HG03045 (cell line): ENCODE measurements at regions not wholly inside any gene's neighbourhood (a gene's known extent, or its start where the extent isn't known, plus 50 kb on each side); places are given as distances from the start of the nearest gene placed in this dataset.
"Not testable (repeated sequence)": the region's sequence is repeated elsewhere in the genome, so short reads cannot be mapped to it uniquely, and the experiment has no call there.

Source experiments
- ATAC-seq: cut with Tn5 transposase; IDR thresholded peaks from one replicate; pipeline ENCODE4 v1.9.1; 2021; ENCODE audit warnings: mild to moderate bottlenecking, moderate library complexity; ENCODE audit not compliant: unreplicated experiment

DNA sequence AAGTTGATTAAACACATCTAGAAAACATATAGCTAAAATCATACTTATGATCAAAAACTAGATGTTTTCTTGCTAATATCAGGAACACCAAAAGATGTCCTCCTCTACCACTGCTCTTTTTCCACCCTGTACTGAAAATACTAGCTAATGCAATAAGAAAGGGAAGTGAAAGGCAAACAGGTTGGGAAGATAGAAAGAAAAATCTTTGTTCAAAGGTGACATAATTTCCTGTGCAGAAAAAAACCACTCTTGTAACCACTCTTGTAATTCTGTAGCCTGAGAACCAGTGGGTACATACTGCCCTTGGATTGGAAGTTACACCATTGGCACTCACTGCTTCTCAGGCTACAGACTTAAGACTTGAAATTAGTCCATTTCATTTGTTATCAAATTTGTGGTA, 258.9 kb upstream of the TGIF2LY start:
- ATAC-seq: not testable (repeated sequence)

DNA sequence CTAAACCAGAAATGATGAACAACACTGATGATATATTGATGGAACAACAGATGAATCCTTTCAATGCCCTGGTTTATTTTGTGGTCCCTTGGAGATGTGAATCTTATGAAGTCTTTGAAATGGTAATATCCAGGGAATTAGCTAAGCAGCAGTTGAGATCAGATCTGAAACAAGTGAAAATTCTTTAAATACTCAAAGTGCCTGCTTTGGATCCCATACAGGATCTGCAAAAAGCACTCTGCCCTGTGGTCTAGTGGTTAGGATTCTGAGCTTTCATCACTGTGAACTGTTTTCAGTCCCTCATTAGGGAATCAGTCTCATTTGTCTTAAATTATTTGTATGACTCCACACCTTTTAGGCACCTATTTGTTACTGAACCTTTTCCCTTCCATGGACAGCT, 211.3 kb upstream of the TGIF2LY start:
- not testable (repeated sequence) for ATAC-seq

DNA sequence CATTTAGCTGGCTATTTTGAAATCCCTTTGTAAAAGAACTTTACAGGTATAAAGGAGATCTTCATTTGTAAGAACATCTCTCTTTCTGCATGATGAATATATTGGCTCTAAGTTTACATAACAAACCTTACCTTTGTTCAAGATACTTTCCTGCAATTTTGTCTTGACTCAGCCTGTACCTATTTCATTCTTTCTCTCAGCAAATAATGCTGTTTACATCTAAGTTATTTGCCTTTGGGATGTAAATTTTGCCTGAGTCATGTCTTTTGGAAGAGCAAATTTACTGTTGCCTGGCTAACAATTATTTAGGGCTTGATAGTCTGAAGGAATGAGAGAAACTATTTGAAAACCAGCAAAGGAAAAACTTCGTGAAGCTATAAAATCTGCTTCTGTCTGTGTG, 210.4 kb upstream of the TGIF2LY start:
- ATAC-seq: not testable (repeated sequence)

DNA sequence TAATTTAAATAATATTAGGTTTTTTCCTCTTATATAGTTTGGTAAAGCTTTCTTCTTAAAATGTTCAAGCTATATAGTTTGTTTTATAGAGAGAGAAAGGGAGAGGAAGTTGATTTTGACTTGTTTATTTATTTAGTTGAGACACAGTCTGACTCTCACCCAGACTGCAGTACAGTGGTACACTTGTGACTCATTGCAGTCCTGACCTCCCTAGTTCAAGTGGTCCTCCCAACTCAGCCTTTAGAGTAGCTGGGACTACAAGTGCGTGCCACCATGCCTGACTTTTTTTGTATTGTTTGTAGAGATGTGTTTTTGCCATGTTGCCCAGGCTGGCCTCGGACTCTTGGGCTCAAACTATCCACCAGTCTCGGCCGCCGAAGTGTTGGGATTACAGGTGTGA, 187.4 kb upstream of the TGIF2LY start:
- ATAC-seq: not testable (repeated sequence)

DNA sequence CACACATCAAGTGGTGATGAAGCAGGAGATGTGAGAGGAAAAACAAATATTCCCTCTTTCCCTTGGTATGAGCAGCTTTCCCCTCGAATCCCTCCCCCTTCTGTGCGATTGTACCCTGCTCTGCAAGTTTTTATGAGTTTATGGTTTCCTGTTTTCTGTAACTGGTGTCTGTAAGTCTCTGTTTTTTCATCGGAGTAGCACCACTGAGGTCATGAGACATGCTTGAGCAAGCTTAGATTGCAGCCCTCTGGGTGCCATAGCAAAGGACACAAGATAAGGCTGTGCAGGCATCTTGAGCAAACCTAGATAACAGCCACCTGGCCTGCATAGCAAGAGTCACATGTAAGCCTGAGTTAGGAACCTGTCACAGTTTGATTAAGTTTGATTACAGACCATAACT, 174.6 kb upstream of the TGIF2LY start:
- not testable (repeated sequence) for ATAC-seq

DNA sequence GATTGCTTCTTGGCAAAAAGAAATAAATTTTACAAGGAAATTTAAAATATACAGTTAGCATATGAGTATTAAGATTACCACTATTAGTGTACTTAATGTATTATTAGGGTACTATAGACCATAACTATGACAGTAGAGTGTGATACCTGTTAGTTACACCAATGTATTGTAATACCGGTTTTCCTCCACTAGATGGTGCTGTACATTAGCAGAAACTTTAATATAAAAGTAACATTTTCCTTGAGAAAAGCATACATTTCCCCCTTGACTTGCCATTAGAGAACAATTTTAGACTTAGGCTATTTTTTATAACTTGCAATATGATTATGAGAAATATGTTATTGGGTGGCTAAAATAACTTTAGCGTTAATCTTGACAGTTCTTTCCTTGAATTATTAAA, 173.3 kb upstream of the TGIF2LY start:
- not testable (repeated sequence) for ATAC-seq

DNA sequence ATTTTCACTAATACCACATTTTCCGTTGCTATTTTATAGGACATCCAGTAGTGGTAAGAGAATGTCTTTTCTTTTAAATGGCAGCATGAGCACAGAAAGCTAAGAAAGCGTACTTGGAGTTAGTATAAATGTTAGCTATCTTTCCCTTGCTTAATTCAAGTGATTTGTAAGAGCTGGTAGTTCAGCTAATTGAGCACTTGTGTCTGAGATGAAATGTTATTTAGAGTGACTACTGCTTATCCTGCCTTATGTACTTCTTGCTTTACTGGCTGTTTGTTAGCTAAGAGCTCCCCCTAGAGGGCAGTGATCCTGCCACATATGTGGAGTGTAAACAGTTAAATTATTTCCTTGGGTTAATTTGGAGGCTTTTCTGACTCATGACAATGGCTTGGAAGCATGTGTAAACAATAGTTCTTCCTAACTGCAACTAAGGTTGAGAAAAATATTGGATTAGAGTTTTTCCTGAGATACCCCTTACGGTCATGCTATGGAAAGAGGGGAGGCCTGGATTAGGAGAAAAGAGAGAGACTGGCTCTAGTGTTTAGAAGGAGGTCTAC, 171.9 kb upstream of the TGIF2LY start:
- ATAC-seq: not testable (repeated sequence)

DNA sequence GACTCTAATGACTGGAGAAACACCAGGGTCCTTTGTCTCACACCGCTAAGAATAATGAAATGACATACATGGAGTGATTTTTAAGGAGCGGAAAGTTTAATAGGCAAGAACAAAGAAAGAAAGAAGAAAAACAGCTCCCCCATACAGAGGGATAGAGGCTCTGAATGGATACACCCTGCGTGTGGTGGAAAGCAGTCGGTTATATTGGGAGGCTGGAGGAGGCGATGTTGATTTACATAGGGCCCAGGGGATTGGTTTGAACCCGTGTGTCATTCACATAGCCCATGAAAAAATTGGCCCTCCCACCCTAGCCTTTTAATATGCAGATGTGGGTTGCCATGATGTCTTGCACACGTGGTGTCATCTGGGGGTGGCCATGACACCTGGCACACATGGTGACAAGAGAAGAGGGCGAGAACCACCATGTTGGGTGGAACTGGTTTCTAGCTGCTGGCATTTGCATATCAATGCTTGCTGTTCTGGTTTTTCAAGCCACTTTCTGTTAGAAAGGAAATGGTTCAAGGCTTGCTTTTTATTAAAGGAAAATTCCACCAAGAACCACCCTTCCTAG, 168.5 kb upstream of the TGIF2LY start:
- not testable (repeated sequence) for ATAC-seq
